OCI-LY7 (cell line): ENCODE measurements at regions not wholly inside any gene's neighbourhood (a gene's known extent, or its start where the extent isn't known, plus 50 kb on each side); places are given as distances from the start of the nearest gene placed in this dataset.

Experiments
- BruUV-seq: library from RNA; stranded (reverse); fragments of 400-500 nt; replicated peaks from 2 replicates; lab custom pipeline; 2021; lab: Mats Ljungman, UMichigan
- CTCF ChIA-PET: fragments of 300-600 bp; sonication (Branson Sonifier 250); formaldehyde crosslinking; loops from one replicate; lab custom pipeline; 2022; ENCODE audit warnings: antibody characterized with exemption; ENCODE audit not compliant: unreplicated experiment; lab: Charles Lee
- POLR2A ChIA-PET: fragments of 300-600 bp; sonication (Branson Sonifier 250); formaldehyde crosslinking; loops from one replicate; lab custom pipeline; 2022; ENCODE audit warnings: antibody characterized with exemption; lab: Charles Lee
- DNase-seq: peaks from one replicate; pipeline ENCODE4 v3.0.0-alpha.2; 2015; ENCODE audit warnings: low spot score
- H2AFZ ChIP-seq: fragments of 200-600 bp; sonication (generic), shearing (Covaris generic); 2 replicates; pipeline ENCODE4 v1.6.1; 2014; ENCODE audit warnings: mild to moderate bottlenecking, antibody characterized with exemption, low read length, moderate library complexity
- H3K27ac ChIP-seq: fragments of 200-600 bp; sonication (generic); 2 replicates; pipeline ENCODE4 v1.5.1; 2014; ENCODE audit warnings: mixed run types, low read depth, mild to moderate bottlenecking, moderate library complexity, low read length, inconsistent platforms; ENCODE audit not compliant: poor library complexity, severe bottlenecking
- H3K36me3 ChIP-seq: fragments of 200-600 bp; sonication (generic); 2 replicates; pipeline ENCODE4 v1.6.1; 2014; ENCODE audit warnings: mild to moderate bottlenecking, antibody characterized with exemption, low read length, moderate library complexity, mixed read lengths; ENCODE audit not compliant: insufficient read depth
- H3K4me1 ChIP-seq: fragments of 200-600 bp; sonication (generic); 2 replicates; pipeline ENCODE4 v1.5.1; 2014; ENCODE audit warnings: mild to moderate bottlenecking, low read length; ENCODE audit not compliant: insufficient read depth, poor library complexity, severe bottlenecking
- H3K4me2 ChIP-seq: fragments of 200-600 bp; sonication (generic); 2 replicates; pipeline ENCODE4 v1.6.1; 2014; ENCODE audit warnings: mild to moderate bottlenecking, low read length
- H3K4me3 ChIP-seq: fragments of 200-600 bp; sonication (generic); 2 replicates; pipeline ENCODE4 v1.5.1; 2014; ENCODE audit warnings: mild to moderate bottlenecking, low read depth, low read length; ENCODE audit not compliant: poor library complexity, severe bottlenecking
- H3K79me2 ChIP-seq: fragments of 200-600 bp; sonication (generic); 2 replicates; pipeline ENCODE4 v1.6.1; 2016; ENCODE audit warnings: low read depth, mild to moderate bottlenecking, low read length, moderate library complexity, mixed read lengths; ENCODE audit not compliant: insufficient read depth
- H3K9me2 ChIP-seq: fragments of 200-600 bp; sonication (generic); 2 replicates; pipeline ENCODE4 v1.6.1; 2016; ENCODE audit warnings: mild to moderate bottlenecking, low read length, mixed read lengths; ENCODE audit not compliant: insufficient read depth
- H3K9me3 ChIP-seq: fragments of 200-600 bp; sonication (generic); 2 replicates; pipeline ENCODE4 v1.6.1; 2014; ENCODE audit warnings: mild to moderate bottlenecking, mixed run types, low read length, mixed read lengths
- H4K20me1 ChIP-seq: fragments of 200-600 bp; sonication (generic); 2 replicates; pipeline ENCODE4 v1.6.1; 2014; ENCODE audit warnings: mild to moderate bottlenecking, antibody characterized with exemption, low read length, moderate library complexity, mixed read lengths; ENCODE audit not compliant: insufficient read depth
- CTCF ChIP-seq: fragments of 200-600 bp; sonication (generic); conservative IDR thresholded peaks from 2 replicates; pipeline ENCODE4 v1.5.1; 2014; ENCODE audit warnings: mild to moderate bottlenecking, antibody characterized with exemption, low read length, moderate library complexity, mixed read lengths
- EZH2phosphoT487 ChIP-seq: fragments of 200-600 bp; sonication (generic); IDR thresholded peaks from 2 replicates; pipeline ENCODE4 v1.6.1; 2018; ENCODE audit warnings: low read depth, borderline replicate concordance, mild to moderate bottlenecking, mixed run types, antibody characterized with exemption, low read length, moderate library complexity, mixed read lengths
- intact Hi-C: fragments of 100-400 bp; cut with micrococcal nuclease; formaldehyde crosslinking; loops from one replicate; pipeline ENCODE4 v1.10.0; 2022; ENCODE audit not compliant: unreplicated experiment

DNA sequence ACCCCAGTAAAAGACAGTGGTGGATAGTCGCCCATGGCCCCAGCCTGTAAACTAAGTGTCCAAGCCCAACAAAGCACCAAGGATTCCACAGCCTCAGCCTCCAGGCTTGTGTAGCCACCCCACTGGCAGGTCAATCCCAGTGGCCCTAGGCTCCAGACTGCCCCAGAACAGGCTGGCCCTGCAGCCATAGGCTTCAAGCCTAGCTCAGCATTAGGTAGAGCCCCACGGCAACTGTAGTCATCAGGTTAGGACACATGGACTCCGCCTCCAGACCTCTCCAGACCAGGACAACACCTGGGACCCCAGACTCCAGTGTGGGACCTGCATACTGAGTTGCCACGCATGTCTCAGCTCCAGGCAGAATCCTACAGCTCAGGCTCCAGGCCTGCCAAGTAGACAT is 1590.6 kb upstream of the DDX18 start:
- H3K36me3 ChIP-seq: no peaks in the 10 kb centered on the region
- H3K27ac ChIP-seq: no peak overlapping the region
- H3K9me2 ChIP-seq: no peaks in the 10 kb centered on the region
- POLR2A ChIA-PET: no interaction called here
- no TSS peak for BruUV-seq
- CTCF ChIA-PET: no interaction called here
- H4K20me1 ChIP-seq: no peaks in the 10 kb centered on the region
- intact Hi-C loops: no loop called here
- H3K9me3 ChIP-seq: no peaks in the 10 kb centered on the region
- no peak overlapping the region for H3K4me2 ChIP-seq
- TF ChIP-seq EZH2phosphoT487: no peak
- TF ChIP-seq CTCF: no peak
- H3K4me1 ChIP-seq: no peaks in the 10 kb centered on the region
- DNase-seq: no peak
- no peak overlapping the region for H3K4me3 ChIP-seq
- H2AFZ ChIP-seq: no peak overlapping the region
- H3K79me2 ChIP-seq: no peaks in the 10 kb centered on the region

DNA sequence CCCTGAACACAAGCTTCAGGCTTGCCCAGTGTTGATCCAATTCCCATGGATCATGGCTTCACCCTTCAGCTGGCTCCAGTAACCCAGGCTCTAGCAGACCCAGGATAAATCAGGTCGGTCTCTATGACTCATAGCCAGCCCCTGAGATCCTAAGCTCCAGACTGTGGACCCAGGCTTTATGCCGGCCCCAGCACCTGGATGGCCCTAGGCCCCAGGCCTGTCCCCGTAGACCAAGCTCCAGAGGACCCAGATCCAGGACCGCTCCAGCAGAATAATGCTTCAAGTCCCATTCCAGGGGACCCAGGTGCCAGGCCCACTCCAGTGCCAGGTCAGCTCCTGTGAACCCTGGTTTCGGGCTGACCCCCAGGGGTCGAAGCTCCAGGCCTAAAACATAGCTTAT is 1589.9 kb upstream of the DDX18 start:
- ChIA-PET CTCF (no interaction called here), POLR2A (no interaction called here)
- BruUV-seq: no TSS peak
- DNase-seq: no peak
- Histone ChIP-seq H3K27ac (no peak overlapping the region), H3K4me2 (no peak overlapping the region), H3K9me2 (no peaks in the 10 kb centered on the region), H3K9me3 (no peaks in the 10 kb centered on the region), H3K4me3 (no peak overlapping the region), H3K36me3 (no peaks in the 10 kb centered on the region), H3K4me1 (no peaks in the 10 kb centered on the region), H4K20me1 (no peaks in the 10 kb centered on the region), H2AFZ (no peak overlapping the region), H3K79me2 (no peaks in the 10 kb centered on the region)
- no peak for TF ChIP-seq CTCF
- TF ChIP-seq EZH2phosphoT487: no peak
- intact Hi-C loops: no loop called here

DNA sequence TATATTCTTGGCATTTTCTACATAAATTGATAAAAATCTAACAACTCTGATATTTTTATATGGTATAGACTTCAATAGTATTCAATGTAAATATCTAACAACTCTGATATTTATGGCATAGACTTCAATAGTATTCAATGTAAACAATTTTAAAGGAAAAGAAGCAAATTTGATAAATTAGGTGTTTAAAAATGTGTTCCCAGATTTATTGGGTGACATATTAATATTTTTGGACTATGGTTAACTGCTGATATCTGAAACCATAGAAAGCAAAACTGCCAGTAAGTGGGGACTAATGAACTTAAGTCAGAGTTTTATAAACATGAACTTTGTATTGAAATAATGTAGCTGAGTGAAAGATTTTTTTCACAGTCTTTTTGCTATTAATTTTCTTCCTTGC is 1576.0 kb upstream of the DDX18 start:
- no peak overlapping the region for H3K27ac ChIP-seq
- DNase-seq: no peak
- no peaks in the 10 kb centered on the region for H3K9me3 ChIP-seq
- TF ChIP-seq EZH2phosphoT487: no peak
- no peak for TF ChIP-seq CTCF
- POLR2A ChIA-PET: interaction anchor here (1.0 kb wide), 1 partner anchor 10 kb away, joined by 4 read pairs; no protein-coding TSS in a partner anchor
- BruUV-seq: no TSS peak
- H2AFZ ChIP-seq: no peak overlapping the region
- intact Hi-C loops: no loop called here
- H3K9me2 ChIP-seq: no peaks in the 10 kb centered on the region
- no peaks in the 10 kb centered on the region for H3K4me1 ChIP-seq
- H4K20me1 ChIP-seq: no peaks in the 10 kb centered on the region
- H3K79me2 ChIP-seq: no peaks in the 10 kb centered on the region
- no peak overlapping the region for H3K4me2 ChIP-seq
- CTCF ChIA-PET: no interaction called here
- no peak overlapping the region for H3K4me3 ChIP-seq
- no peaks in the 10 kb centered on the region for H3K36me3 ChIP-seq
